BE2C (cell line): ENCODE measurements at regions not wholly inside any gene's neighbourhood (a gene's known extent, or its start where the extent isn't known, plus 50 kb on each side); places are given as distances from the start of the nearest gene placed in this dataset.

Experiments
- DNase-seq: peaks from one replicate; pipeline ENCODE4 v3.0.0-alpha.2; 2020
- H3K27me3 ChIP-seq: fragments of 250-450 bp; sonication (Bioruptor Pico); 2 replicates; pipeline ENCODE4 v1.5.1; 2020; ENCODE audit warnings: mild to moderate bottlenecking
- H3K36me3 ChIP-seq: fragments of 250-450 bp; sonication (Bioruptor Pico); 2 replicates; pipeline ENCODE4 v1.5.1; 2020; ENCODE audit warnings: mild to moderate bottlenecking
- H3K4me1 ChIP-seq: fragments of 250-450 bp; sonication (Bioruptor Pico); 2 replicates; pipeline ENCODE4 v1.5.1; 2020
- H3K4me3 ChIP-seq: 2 replicates; pipeline ENCODE4 v1.5.1; 2011; ENCODE audit warnings: low read depth, low read length
- H3K9me3 ChIP-seq: fragments of 250-450 bp; sonication (Bioruptor Pico); 2 replicates; pipeline ENCODE4 v1.5.1; 2020
- CTCF ChIP-seq: IDR thresholded peaks from 2 replicates; pipeline ENCODE4 v1.5.1; 2012; ENCODE audit warnings: mild to moderate bottlenecking, low read depth, low read length

DNA sequence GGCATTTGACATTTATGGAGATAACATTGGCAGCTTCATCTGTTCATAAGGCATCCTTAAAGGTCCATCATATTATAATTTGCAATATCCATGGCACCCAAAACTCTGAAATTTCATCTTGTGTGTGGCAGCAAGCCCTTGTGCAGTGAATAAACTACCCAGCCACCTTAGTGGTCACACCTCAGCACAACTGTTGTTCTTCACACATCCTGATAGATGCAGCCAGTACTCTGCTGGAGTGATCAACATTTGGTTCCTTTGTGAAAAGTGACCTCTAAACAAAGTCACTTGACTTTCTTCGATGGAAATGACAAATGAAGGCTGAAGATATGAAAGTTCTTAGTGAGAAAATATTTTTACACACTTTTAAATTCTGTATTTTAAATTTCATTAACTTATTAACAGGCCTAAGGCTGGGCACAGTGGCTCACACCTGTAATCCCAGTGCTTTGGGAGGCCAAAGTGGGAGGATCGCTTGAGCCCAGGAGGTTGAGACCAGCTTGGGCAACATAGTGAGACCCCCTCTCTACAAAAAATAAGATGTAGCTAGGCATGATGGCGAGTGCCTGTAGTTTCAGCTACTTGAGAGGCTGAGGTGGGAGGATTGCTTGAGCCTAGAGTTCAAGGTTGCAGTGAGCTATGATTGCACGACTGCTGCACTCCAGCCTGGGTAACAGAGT lies 161.4 kb downstream of the SPRY1 start:
- H3K4me3 ChIP-seq, result no peak overlapping the region
- H3K4me1 ChIP-seq, result no peaks in the 10 kb centered on the region
- no peak for DNase-seq
- H3K36me3 ChIP-seq, result no peaks in the 10 kb centered on the region
- no peak for TF ChIP-seq CTCF
- no peaks in the 10 kb centered on the region for H3K9me3 ChIP-seq
- no peaks in the 10 kb centered on the region; the same call in 1 of the 2 replicates for H3K27me3 ChIP-seq

DNA sequence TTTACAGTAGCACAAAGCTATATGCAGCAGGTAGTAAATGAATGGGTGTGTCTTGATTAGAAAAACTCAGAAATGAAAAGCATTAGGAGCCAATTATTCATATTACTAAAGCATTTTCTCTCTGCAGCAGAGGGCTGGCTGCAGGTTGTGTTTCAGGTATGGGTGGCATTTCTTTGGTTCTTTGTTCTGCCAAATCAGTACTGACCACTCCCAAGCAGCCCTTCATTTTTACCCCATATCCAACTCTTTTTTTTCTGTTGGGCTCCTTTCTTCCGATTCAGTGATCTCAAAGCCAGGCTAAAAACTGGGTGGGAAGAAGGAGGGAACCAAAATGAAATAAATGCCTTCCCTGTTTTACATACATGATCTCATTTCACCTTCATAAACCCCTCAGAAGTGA lies 162.3 kb downstream of the SPRY1 start:
- no peaks in the 10 kb centered on the region for H3K36me3 ChIP-seq
- no peaks in the 10 kb centered on the region; the same call in 1 of the 2 replicates for H3K27me3 ChIP-seq
- no peaks in the 10 kb centered on the region for H3K9me3 ChIP-seq
- no peak for TF ChIP-seq CTCF
- H3K4me1 ChIP-seq, result no peaks in the 10 kb centered on the region
- no peak for DNase-seq
- no peak overlapping the region for H3K4me3 ChIP-seq

DNA sequence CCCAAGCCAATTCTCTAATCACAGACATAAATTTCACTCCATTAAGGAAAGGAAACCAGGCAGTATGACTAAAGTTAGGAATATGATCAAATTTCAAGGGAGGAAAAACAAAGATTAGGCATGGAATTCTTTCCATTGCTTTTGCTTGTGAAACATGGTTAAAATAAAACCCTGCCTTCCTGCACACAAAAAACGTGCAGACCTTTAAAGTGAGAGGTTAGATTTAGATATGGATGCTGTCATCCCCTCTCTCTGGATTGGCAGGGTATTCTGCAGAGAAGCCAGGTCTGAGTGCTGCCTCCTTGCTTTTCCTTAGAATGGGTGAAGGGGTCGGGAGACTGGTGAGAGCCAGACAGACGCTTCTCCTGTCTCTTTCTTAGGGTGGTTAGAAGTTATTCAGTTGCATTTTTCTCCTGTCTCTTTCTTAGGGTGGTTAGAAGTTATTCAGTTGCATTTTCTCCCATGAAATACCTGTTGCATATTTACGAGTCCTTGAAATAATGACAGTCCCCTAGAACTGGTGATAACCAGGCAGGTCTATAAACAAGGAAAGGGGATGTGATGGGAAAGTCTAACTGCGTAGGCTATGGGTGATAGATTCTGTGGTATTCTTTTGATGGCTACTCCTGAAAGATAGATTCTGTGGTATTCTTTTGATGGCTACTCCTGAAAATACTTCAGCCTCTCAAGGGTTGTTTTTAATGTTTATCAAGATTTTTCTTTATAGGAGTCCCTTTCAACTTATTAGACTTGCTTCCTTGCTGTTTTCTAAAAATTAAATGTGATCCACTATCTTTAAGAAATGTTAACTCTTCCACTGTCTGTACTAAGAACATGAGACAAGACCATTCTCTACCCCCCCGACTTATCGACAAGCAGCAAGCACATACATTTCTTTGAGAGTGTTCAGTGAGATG lies 163.6 kb downstream of the SPRY1 start:
- peaks cover 3% of the 10 kb centered on the region; the same call in 1 of the 2 replicates for H3K4me1 ChIP-seq
- no peaks in the 10 kb centered on the region; the same call in 1 of the 2 replicates for H3K27me3 ChIP-seq
- no peak for TF ChIP-seq CTCF
- no peak overlapping the region for H3K4me3 ChIP-seq
- no peak for DNase-seq
- H3K9me3 ChIP-seq, result no peaks in the 10 kb centered on the region
- no peaks in the 10 kb centered on the region for H3K36me3 ChIP-seq

GRCh38 chr4:123561525-123561924 lies 164.9 kb downstream of the SPRY1 start:
- no peak for DNase-seq
- H3K9me3 ChIP-seq, result no peaks in the 10 kb centered on the region
- no peak for TF ChIP-seq CTCF
- no peaks in the 10 kb centered on the region; the same call in 1 of the 2 replicates for H3K27me3 ChIP-seq
- no peaks in the 10 kb centered on the region for H3K36me3 ChIP-seq
- H3K4me1 ChIP-seq, result peaks cover 3% of the 10 kb centered on the region; the same call in 1 of the 2 replicates
- no peak overlapping the region for H3K4me3 ChIP-seq

DNA sequence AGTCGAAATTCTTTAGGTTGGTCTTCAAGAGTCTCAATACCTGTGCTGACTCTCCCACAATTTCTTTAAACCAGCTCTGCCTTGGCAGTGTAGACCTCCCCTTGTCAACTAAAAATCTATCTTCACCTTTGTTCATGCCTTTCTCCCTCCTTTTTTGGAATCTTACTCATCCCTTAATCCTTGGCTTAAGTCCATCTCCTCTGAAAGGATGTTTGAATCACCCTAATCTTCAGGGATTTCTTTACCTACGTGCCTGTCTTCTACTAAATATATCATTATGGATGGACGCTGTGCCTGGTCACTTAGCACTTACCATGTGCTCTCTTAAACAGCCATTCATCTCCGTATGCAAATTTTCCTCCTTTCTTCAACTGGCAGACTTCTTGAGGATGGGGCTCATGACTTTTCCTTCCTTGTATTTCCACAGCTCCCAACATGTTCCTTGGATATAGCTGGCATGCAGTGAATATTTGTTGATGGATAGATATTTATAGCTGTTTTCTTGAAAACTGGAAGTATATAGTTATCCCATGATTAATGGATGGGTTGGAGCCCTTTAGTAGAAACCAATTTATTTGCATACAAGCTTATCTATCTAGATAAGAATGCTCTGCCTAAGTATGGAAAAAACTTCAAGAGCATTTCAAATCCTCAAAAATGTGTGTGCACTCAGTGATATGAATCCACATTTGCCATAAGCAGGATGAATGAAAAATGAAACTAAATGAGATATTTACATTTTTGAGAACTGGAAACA lies 166.6 kb downstream of the SPRY1 start:
- no peak for TF ChIP-seq CTCF
- Histone ChIP-seq H3K27me3 (no peaks in the 10 kb centered on the region; the same call in 1 of the 2 replicates), H3K4me1 (peaks cover 3% of the 10 kb centered on the region; the same call in 1 of the 2 replicates), H3K4me3 (no peak overlapping the region), H3K36me3 (no peaks in the 10 kb centered on the region), H3K9me3 (no peaks in the 10 kb centered on the region)
- DNase-seq, result no peak
